NCI-H2107 treated with DMSO at 0.1 percent for 48 hours (cell line): ENCODE measurements at regions not wholly inside any gene's neighbourhood (a gene's known extent, or its start where the extent isn't known, plus 50 kb on each side); places are given as distances from the start of the nearest gene placed in this dataset.
"Not testable (repeated sequence)": the region's sequence is repeated elsewhere in the genome, so short reads cannot be mapped to it uniquely, and the experiment has no call there.

Experiments
- DNase-seq: peaks from one replicate; lab custom pipeline; 2025; ENCODE audit not compliant: unreplicated experiment; lab: John Stamatoyannopoulos, UW

GRCh38 chr9:31870276-31870675 is 514.2 kb upstream of the ACO1 start:
- no peak for DNase-seq

DNA sequence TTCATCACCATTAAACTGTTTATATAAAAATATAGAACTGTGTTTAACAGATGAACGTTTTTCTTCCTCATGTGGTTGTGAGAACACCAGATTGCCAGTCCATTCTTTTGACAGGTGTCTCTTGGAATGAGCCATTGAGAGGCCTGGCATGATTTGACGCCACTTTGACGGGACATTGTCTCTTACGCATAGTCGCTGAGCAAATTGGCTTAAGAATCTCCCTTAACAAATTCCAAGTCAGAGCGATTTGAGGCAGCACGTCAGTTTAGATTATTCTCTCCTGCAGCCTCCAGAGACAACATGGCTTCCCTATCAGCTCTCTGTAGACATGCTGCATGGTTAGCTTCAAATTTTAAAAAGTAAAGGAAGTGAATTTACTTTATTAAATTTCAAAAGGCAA is 510.7 kb upstream of the ACO1 start:
- DNase-seq, result no peak

- no peak for DNase-seq
Observed at GRCh38 chr9:31894008-31894407, 490.4 kb upstream of the ACO1 start.

- DNase-seq, result no peak
Observed at GRCh38 chr9:31908158-31908890, 476.1 kb upstream of the ACO1 start.

- DNase-seq, result no peak
Observed at GRCh38 chr9:31908891-31909480, 475.5 kb upstream of the ACO1 start.

- DNase-seq, result no peak
Observed at GRCh38 chr9:31912636-31913035, 471.8 kb upstream of the ACO1 start.

GRCh38 chr9:31916591-31917241 is 467.7 kb upstream of the ACO1 start:
- DNase-seq, result no peak

- not testable (repeated sequence) for DNase-seq
Observed at GRCh38 chr9:31937737-31938136, 446.7 kb upstream of the ACO1 start.

DNA sequence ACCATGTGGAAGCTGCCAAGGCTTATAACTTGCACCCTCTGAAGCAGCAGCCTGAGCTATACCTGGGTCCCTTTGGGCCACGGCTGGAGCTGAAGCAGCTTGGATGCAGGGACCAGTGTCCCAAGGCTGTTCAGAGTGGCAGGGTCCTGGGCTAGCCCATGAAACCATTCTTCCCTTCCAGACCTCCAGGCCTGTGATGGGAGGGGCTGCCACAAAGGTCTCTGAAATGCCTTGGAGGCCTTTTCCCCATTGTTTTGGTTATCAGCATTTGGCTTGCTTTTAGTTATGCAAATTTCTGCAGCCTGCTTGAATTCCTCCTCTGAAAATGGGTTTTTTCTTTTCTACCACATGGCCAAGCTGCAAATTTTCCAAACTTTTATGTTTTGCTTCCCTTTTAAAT is 433.7 kb upstream of the ACO1 start:
- no peak for DNase-seq

GRCh38 chr9:31958572-31958971 is 425.9 kb upstream of the ACO1 start:
- DNase-seq, result no peak

DNA sequence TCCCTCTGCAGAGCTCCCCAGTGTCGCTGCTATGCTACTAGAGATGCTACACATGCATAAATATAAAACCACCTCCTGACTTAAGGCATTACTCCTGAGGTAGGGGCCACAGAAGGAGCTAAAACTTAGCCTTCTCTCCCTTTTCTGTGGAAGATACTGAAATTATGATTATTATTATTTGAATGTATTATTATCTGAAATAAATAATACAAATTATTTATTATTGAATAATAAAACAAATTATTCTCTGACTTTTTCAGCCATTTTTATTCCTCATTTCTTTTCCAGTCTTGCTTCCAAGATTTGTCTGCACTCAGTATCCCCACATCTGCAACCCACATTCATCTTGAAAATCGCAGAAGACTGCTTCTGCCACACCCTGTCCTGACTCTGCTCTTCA is 414.9 kb upstream of the ACO1 start:
- DNase-seq, result no peak

- no peak for DNase-seq
Observed at GRCh38 chr9:31983895-31984294, 400.5 kb upstream of the ACO1 start.

GRCh38 chr9:31996331-31996730 is 388.1 kb upstream of the ACO1 start:
- DNase-seq, result no peak

- DNase-seq, result no peak
Observed at GRCh38 chr9:32004431-32005076, 379.9 kb upstream of the ACO1 start.

DNA sequence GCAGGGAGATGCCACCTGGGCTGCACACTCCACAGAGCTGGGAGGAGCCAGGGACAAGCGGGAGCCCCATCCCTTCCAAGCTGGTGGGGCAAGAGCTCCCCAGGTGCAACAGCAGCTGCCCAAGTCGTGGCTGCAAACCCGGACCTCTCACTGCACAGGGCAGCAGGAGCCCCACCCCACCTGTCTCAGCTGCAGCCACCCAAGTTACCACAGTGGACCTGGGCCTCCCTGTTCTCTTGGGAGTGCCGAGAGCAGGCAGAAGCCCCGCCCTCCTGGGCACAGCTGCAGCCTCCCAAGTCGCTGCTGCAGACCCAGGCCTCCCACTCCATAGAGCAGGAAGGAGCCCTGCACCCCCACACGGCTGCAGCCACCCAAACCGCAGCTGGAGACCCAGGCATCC is 374.1 kb upstream of the ACO1 start:
- DNase-seq, result no peak

DNA sequence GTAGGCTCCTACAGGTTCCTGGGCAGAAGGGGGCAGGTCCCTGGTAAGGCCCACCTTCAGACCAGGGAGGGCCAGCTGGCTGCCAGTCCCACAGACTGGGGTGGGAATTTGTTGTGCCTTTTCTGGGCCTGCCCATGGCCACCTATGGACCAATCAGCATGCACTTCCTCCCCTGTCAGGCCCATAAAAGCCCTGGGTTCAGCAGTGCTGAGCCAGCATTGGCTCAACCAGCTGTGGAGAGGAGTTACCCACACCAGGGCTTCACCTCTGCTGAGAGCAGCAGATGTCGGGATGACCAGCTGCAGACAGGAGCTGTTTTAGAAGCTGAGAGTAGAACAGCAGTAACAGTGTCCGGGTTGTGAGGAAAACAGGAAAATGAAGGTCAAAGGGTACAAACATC is 373.4 kb upstream of the ACO1 start:
- DNase-seq, result no peak

GRCh38 chr9:32015795-32016194 is 368.6 kb upstream of the ACO1 start:
- no peak for DNase-seq

GRCh38 chr9:32045513-32045912 is 338.9 kb upstream of the ACO1 start:
- no peak for DNase-seq

DNA sequence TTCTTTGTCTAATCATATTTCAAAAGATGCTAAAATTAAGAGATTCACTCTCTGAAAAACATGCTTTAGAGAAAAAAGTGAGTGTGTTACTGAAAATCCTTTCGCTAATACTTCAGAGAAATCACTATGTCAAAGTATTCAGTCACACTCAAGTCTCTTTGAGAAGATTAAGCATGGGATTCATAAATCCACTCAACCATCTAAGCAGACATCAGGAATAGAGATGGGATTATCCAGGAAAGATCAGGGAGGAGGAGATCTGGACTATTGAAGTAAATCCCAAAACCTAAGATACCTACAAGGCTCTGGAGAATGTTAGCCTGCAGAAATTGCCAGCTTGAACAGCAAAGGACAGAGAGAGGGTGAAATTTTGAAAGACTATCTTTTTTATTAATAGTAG is 317.2 kb upstream of the ACO1 start:
- DNase-seq, result no peak

DNA sequence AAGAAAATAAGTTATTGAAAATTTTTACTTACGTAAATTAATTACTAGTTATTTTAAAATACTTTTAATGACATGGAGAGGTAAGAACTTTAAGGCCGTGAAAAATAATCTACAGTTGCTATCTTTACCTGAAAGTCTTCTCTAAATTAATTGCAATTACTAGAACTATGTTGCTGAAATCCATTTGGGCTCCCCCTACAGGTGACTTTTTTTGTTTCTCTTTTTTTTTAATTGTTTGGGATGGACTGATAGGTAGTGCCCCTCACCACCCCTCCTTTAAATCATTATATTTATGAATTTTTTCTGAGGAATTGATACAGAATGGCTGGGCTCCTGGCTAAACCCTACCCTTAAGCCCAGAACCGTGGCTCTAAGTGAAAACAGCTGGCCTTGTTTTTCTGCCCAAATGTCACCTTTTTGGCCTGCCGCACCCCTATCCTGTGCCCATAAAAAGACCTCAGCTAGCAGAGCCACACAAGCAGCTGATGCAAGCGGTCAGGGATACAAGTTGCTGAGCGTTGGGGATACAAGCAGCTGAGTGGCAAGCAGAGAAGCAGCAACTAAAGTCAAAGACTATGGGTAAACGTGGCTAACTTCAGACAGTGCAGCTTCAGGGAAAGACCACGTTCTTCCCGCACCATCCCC is 315.2 kb upstream of the ACO1 start:
- DNase-seq, result no peak

DNA sequence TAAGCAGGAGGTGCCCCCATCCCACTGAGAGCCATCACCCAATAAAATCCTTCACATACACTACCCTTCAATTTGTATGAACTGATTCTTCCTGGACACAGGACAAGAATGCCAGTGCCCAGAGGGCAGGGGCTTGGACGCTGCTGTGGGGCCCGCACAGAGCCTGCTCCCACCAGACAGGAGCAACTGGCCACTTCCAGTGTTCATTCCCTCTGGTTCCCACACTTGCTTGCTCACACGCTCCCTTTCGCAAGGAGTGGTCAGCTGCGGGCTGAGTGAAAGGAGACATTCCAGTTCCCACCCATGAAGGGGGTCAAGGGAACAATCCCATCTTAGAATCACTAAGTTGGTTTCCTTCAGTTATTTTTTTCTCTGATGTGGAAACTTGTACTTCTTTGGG is 314.5 kb upstream of the ACO1 start:
- no peak for DNase-seq

GRCh38 chr9:32072570-32072969 is 311.9 kb upstream of the ACO1 start:
- no peak for DNase-seq
